H1 (cell line): ENCODE measurements at regions not wholly inside any gene's neighbourhood (a gene's known extent, or its start where the extent isn't known, plus 50 kb on each side); places are given as distances from the start of the nearest gene placed in this dataset.

ENCODE experiments used
- CTCF ChIA-PET: fragments of 300-600 bp; sonication (Branson Sonifier 250); formaldehyde crosslinking; loops from one replicate; lab custom pipeline; 2021; ENCODE audit not compliant: partially characterized antibody; lab: Charles Lee
- POLR2A ChIA-PET: fragments of 300-600 bp; sonication (Branson Sonifier 250); formaldehyde crosslinking; loops from one replicate; lab custom pipeline; 2021; ENCODE audit warnings: inconsistent platforms; ENCODE audit not compliant: partially characterized antibody; lab: Charles Lee
- DNase-seq, 2 experiments: peaks; one replicate each; pipeline versions ENCODE4 v3.0.0 to v3.0.0-alpha.2; 2010 to 2022; ENCODE audit warnings: low spot score in 2 of 2, low read depth in 1 of 2, mixed read lengths in 1 of 2
- FAIRE-seq: peaks from 2 replicates; lab custom pipeline; 2011; peaks lifted over from hg19 to GRCh38; lab: Jason Lieb, UNC
- H2AFZ ChIP-seq: 2 replicates; pipeline ENCODE4 v1.8.1; 2012; ENCODE audit warnings: low read length, inconsistent platforms
- H2AK5ac ChIP-seq: 2 replicates; pipeline ENCODE4 v1.6.1; 2013; ENCODE audit warnings: low read depth, low read length
- H2BK120ac ChIP-seq: replicated peaks from 2 replicates; pipeline ENCODE3; 2013; ENCODE audit warnings: low read depth, low read length, inconsistent platforms
- H2BK12ac ChIP-seq: 2 replicates; pipeline ENCODE4 v1.6.1; 2013; ENCODE audit warnings: low read depth, low read length
- H2BK15ac ChIP-seq: 2 replicates; pipeline ENCODE4 v1.6.1; 2013; ENCODE audit warnings: low read length
- H2BK20ac ChIP-seq: 2 replicates; pipeline ENCODE4 v1.6.1; 2013; ENCODE audit warnings: low read length
- H2BK5ac ChIP-seq: 2 replicates; pipeline ENCODE4 v1.6.1; 2013; ENCODE audit warnings: low read depth, low read length
- H3K14ac ChIP-seq: 2 replicates; pipeline ENCODE4 v1.6.1; 2013; ENCODE audit warnings: inconsistent platforms; ENCODE audit not compliant: insufficient read length
- H3K18ac ChIP-seq: 2 replicates; pipeline ENCODE4 v1.6.1; 2013; ENCODE audit warnings: low read length; ENCODE audit errors: extremely low read depth
- H3K23ac ChIP-seq: 2 replicates; pipeline ENCODE4 v1.6.1; 2013; ENCODE audit warnings: inconsistent platforms; ENCODE audit not compliant: insufficient read length
- H3K23me2 ChIP-seq: 2 replicates; pipeline ENCODE4 v1.6.1; 2013; ENCODE audit warnings: low read depth, low read length
- H3K27ac ChIP-seq: 2 replicates; pipeline ENCODE4 v1.6.1; 2011; ENCODE audit warnings: low read depth, low read length, inconsistent platforms
- H3K27me3 ChIP-seq, 4 experiments: replicated peaks in 1 of 4; 1 replicate in 1 of 4; 2 replicates in 3 of 4; pipeline versions ENCODE4 v1.6.1 to v1.8.1; 2011 to 2013; ENCODE audit warnings: low read length in 3 of 4, mild to moderate bottlenecking in 3 of 4, inconsistent platforms in 2 of 4, mixed read lengths in 2 of 4, moderate library complexity in 1 of 4; ENCODE audit not compliant: control insufficient read depth in 3 of 4, insufficient read depth in 3 of 4; ENCODE audit errors: extremely low read depth in 1 of 4
- H3K36me3 ChIP-seq, 4 experiments: 2 replicates each; pipeline versions ENCODE4 v1.6.1 to v1.8.1; 2011 to 2013; ENCODE audit warnings: mild to moderate bottlenecking in 4 of 4, low read length in 3 of 4, moderate library complexity in 2 of 4, control low read depth in 1 of 4, inconsistent platforms in 1 of 4; ENCODE audit not compliant: insufficient read depth in 4 of 4, control insufficient read depth in 2 of 4
- H3K4ac ChIP-seq: replicated peaks from 2 replicates; pipeline ENCODE3; 2013; ENCODE audit warnings: low read length, low read depth, mixed read lengths, inconsistent platforms; ENCODE audit not compliant: insufficient read length
- H3K4me1 ChIP-seq, 4 experiments: replicated peaks in 1 of 4; 1 replicate in 1 of 4; 2 replicates in 3 of 4; pipeline versions ENCODE4 v1.6.1 to v1.8.1; 2011 to 2013; ENCODE audit warnings: low read length in 3 of 4, inconsistent platforms in 2 of 4, mixed read lengths in 1 of 4; ENCODE audit not compliant: insufficient read depth in 4 of 4, control insufficient read depth in 3 of 4
- H3K4me2 ChIP-seq, 2 experiments: 2 replicates each; pipeline versions ENCODE4 v1.6.1 to v1.8.1; 2011 to 2013; ENCODE audit warnings: low read depth in 2 of 2, low read length in 2 of 2, control low read depth in 1 of 2, inconsistent platforms in 1 of 2, mild to moderate bottlenecking in 1 of 2; ENCODE audit not compliant: insufficient read depth in 1 of 2
- H3K4me3 ChIP-seq, 4 experiments: fragments of 200-600, 300-600 bp in 1 of 4; sonication (generic), shearing (Covaris generic), sonication (Bioruptor Twin) in 1 of 4; 2 replicates each; pipeline versions ENCODE4 v1.5.1 to v1.8.1; 2011 to 2016; ENCODE audit warnings: low read length in 4 of 4, low read depth in 3 of 4, control low read depth in 2 of 4, inconsistent platforms in 2 of 4, mild to moderate bottlenecking in 2 of 4, mixed read lengths in 1 of 4, moderate library complexity in 1 of 4; ENCODE audit not compliant: insufficient read depth in 2 of 4; ENCODE audit errors: extremely low read depth in 1 of 4
- H3K56ac ChIP-seq: replicated peaks from 2 replicates; pipeline ENCODE3; 2013; ENCODE audit warnings: low read depth, mild to moderate bottlenecking, mixed read lengths, low read length, inconsistent platforms; ENCODE audit not compliant: insufficient read length
- H3K79me1 ChIP-seq: 2 replicates; pipeline ENCODE4 v1.6.1; 2013; ENCODE audit warnings: low read depth, low read length, control low read depth
- H3K79me2 ChIP-seq, 2 experiments: 2 replicates each; pipeline versions ENCODE4 v1.6.1 to v1.8.1; 2012 to 2013; ENCODE audit warnings: low read length in 2 of 2, mild to moderate bottlenecking in 2 of 2, inconsistent platforms in 1 of 2; ENCODE audit not compliant: insufficient read depth in 2 of 2, control insufficient read depth in 1 of 2
- H3K9ac ChIP-seq, 4 experiments: replicated peaks in 1 of 4; 1 replicate in 1 of 4; 2 replicates in 3 of 4; pipeline versions ENCODE4 v1.6.1 to v1.8.1; 2011 to 2013; ENCODE audit warnings: low read depth in 3 of 4, low read length in 3 of 4, control low read depth in 2 of 4, mild to moderate bottlenecking in 2 of 4, moderate library complexity in 2 of 4, inconsistent platforms in 1 of 4; ENCODE audit errors: extremely low read depth in 1 of 4
- H3K9me3 ChIP-seq, 2 experiments: 2 replicates each; pipeline versions ENCODE4 v1.6.1 to v1.8.1; 2012 to 2013; ENCODE audit warnings: mild to moderate bottlenecking in 2 of 2, moderate library complexity in 2 of 2, control low read depth in 1 of 2, inconsistent platforms in 1 of 2, low read depth in 1 of 2, low read length in 1 of 2, mixed read lengths in 1 of 2; ENCODE audit not compliant: insufficient read depth in 2 of 2
- H4K20me1 ChIP-seq, 2 experiments: replicated peaks in 1 of 2; 2 replicates each; pipeline versions ENCODE3 to v1.8.1; 2011 to 2013; ENCODE audit warnings: inconsistent platforms in 2 of 2, low read length in 2 of 2, mild to moderate bottlenecking in 1 of 2; ENCODE audit not compliant: insufficient read depth in 2 of 2, control insufficient read depth in 1 of 2
- H4K5ac ChIP-seq: 2 replicates; pipeline ENCODE4 v1.6.1; 2013; ENCODE audit warnings: low read length, low read depth, mixed read lengths, inconsistent platforms; ENCODE audit not compliant: insufficient read length
- H4K8ac ChIP-seq: 2 replicates; pipeline ENCODE4 v1.8.0; 2013; ENCODE audit warnings: mild to moderate bottlenecking, moderate library complexity, low read length, inconsistent platforms; ENCODE audit not compliant: insufficient read depth; ENCODE audit errors: extremely low read depth
- H4K91ac ChIP-seq: replicated peaks from 2 replicates; pipeline ENCODE3; 2013; ENCODE audit warnings: low read length, mixed read lengths, inconsistent platforms; ENCODE audit not compliant: insufficient read length
- BRCA1 ChIP-seq: IDR thresholded peaks from 2 replicates; pipeline ENCODE4 v1.6.1; 2012; ENCODE audit warnings: low read depth, low read length, improper control_type of control experiment
- RBBP5 ChIP-seq: IDR thresholded peaks from 2 replicates; pipeline ENCODE4 v1.7.1; 2012; ENCODE audit warnings: low read depth, mild to moderate bottlenecking, inconsistent platforms, low read length, moderate library complexity, borderline replicate concordance
- WGBS, 2 experiments: shearing (Covaris generic) in 1 of 2; methylation state at CpG; one replicate each; pipeline versions ENCODE4 v1.1.6 to v1.1.7; 2013 to 2015; ENCODE audit warnings: low lambda C conversion rate in 2 of 2, mixed read lengths in 2 of 2, inconsistent platforms in 1 of 2, low coverage in 1 of 2, missing lambda C conversion rate in 1 of 2; ENCODE audit not compliant: insufficient replicate concordance in 2 of 2, insufficient coverage in 1 of 2, insufficient read length in 1 of 2; ENCODE audit errors: extremely low coverage in 1 of 2, missing lambda C conversion rate in 1 of 2; 5-methylcytosine and 5-hydroxymethylcytosine counted together

DNA sequence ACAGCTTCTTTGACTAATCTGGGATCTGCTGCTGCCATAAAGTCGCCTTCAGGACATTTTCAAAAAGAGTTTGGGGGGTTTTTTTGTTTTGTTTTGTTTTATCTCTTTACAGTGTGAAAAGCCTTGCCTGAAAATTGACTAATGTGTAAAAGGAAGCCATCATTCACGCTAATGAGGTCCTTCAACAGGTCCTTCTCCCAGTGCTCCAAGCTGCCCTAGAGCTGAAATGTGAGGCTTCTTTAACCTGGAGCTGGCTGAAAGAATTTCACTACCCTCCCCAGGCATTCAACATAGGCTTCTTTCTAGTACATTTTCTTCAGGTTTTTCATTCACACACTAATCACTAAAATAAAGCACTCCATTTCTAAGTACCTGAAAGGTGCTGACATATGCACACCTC lies 145.1 kb upstream of the PRDM1 start:
- H3K27me3 ChIP-seq: no peaks in the 10 kb centered on the region
- H3K9me3 ChIP-seq: no peaks in the 10 kb centered on the region
- H2BK5ac ChIP-seq: no peak overlapping the region
- no peak overlapping the region for H4K5ac ChIP-seq
- no peak overlapping the region for H3K4me2 ChIP-seq
- H3K79me1 ChIP-seq: no peaks in the 10 kb centered on the region
- H4K8ac ChIP-seq: no peak overlapping the region
- no peak overlapping the region for H2BK120ac ChIP-seq
- FAIRE-seq (no peak), DNase-seq (no peak)
- H3K18ac ChIP-seq: no peak overlapping the region
- H3K9ac ChIP-seq: no peak overlapping the region
- no peak overlapping the region for H3K23ac ChIP-seq
- no peak overlapping the region for H3K56ac ChIP-seq
- no peak overlapping the region for H3K4ac ChIP-seq
- H3K4me3 ChIP-seq: no peak overlapping the region
- H4K20me1 ChIP-seq: no peaks in the 10 kb centered on the region
- no peak overlapping the region for H2BK12ac ChIP-seq
- no peak overlapping the region for H2AFZ ChIP-seq
- H3K79me2 ChIP-seq: no peaks in the 10 kb centered on the region
- H3K14ac ChIP-seq: no peak overlapping the region
- 94% methylated on average over 2 of the region's 2 CpGs; no CpG with 5 or more reads in 1 of the 2 experiments for WGBS, 2 experiments
- H3K4me1 ChIP-seq: no peaks in the 10 kb centered on the region
- H2BK15ac ChIP-seq: no peak overlapping the region
- CTCF ChIA-PET: interaction anchor here (0.7 kb wide), 1 partner anchor 9 kb away, joined by 5 read pairs; no protein-coding TSS in a partner anchor
- no peak overlapping the region for H4K91ac ChIP-seq
- H2AK5ac ChIP-seq: no peak overlapping the region
- no peaks in the 10 kb centered on the region for H3K23me2 ChIP-seq
- H3K27ac ChIP-seq: no peak overlapping the region
- H2BK20ac ChIP-seq: no peak overlapping the region
- POLR2A ChIA-PET: no interaction called here
- H3K36me3 ChIP-seq: no peaks in the 10 kb centered on the region
- no peak for TF ChIP-seq RBBP5
- no peak for TF ChIP-seq BRCA1
